ENCODE measurements at regions not wholly inside any gene's neighbourhood (a gene's known extent, or its start where the extent isn't known, plus 50 kb on each side); places are given as distances from the start of the nearest gene placed in this dataset.

DNA sequence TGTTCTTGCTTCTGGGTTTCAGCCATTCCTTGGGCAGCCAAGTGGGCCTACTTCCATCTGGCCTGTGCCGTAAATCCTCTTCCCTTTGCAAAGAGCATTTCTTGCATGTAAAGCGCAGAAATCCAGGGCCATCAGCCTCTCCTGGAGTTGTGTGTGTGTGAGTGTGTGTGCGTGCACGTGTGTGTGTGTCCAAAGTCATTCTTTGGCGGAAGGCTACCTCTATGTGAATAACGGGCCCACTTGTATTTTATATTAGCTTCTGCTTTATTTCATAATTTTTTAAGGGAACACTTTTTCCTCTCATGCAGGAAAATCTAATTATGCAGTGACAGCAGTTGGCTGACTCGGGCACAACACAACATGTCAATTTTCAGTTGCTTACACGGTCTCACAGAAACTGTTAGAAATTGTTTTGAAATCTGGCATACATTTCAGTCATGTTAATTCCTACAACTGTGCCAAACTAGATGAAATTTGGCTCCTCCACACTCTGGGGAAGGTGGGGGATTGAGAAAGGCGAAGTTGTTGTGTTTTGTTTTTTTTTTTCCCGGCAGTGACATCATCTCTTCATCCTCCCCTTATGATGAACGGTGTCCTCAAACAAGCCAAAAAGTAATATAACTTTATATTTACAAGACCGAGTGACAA, 223.7 kb upstream of the TSHZ2 start:
- Histone ChIP-seq H3K27ac (ENCODE audit: low read depth, low read length) (no peak overlapping the region), H3K79me2 (ENCODE audit: insufficient read depth, low read length) (no peaks in the 10 kb centered on the region), H3K9me3 (ENCODE audit: control insufficient read depth in 1 of 2, insufficient read depth in 1 of 2, low read depth in 1 of 2, low read length in 2 of 2) (peaks cover 0 to 17% of the 10 kb centered on the region in 2 experiments; a peak in 2 of 4 replicates), H3K4me2 (ENCODE audit: low read length) (no peak overlapping the region), H2AFZ (ENCODE audit: low read depth, low read length, poor library complexity, severe bottlenecking) (no peak overlapping the region), H3K27me3 (ENCODE audit: insufficient read depth, low read length) (no peaks in the 10 kb centered on the region), H3K4me3 (replicated peaks in 1 of 2; ENCODE audit: low read depth in 1 of 2, low read length in 2 of 2) (no peak overlapping the region), H3K9me2 (ENCODE audit: insufficient read depth) (no peaks in the 10 kb centered on the region), H3K36me3 (ENCODE audit: control insufficient read depth in 1 of 2, insufficient read depth in 2 of 2, low read length in 2 of 2) (no peaks in the 10 kb centered on the region), H3K9ac (ENCODE audit: low read length) (no peak overlapping the region), H3K4me1 (ENCODE audit: control insufficient read depth in 1 of 2, insufficient read depth in 2 of 2, low read length in 2 of 2) (no peaks in the 10 kb centered on the region), H4K20me1 (ENCODE audit: insufficient read depth) (no peaks in the 10 kb centered on the region)
- no peak for ATAC-seq
- DNase-seq (ENCODE audit: low read depth, low spot score), result no peak
- no TSS peak for BruUV-seq (replicated peaks)
- RAD21 ChIA-PET (ENCODE audit: low non-redundant PET in 1 of 2, low total read pairs in 2 of 2, uncharacterized antibody in 2 of 2, unreplicated experiment in 2 of 2), result no interaction called here
- POLR2A ChIA-PET, result no interaction called here
- intact Hi-C loops (cut with micrococcal nuclease), result no loop called here
- CTCF ChIA-PET, result no interaction called here
- TF ChIP-seq POLR2AphosphoS5 (IDR thresholded peaks at IDR 0.05; ENCODE audit: low read depth, low read length), result no peak
- TF ChIP-seq EZH2phosphoT487 (IDR thresholded peaks at IDR 0.05; ENCODE audit: borderline replicate concordance), result no peak
- TF ChIP-seq, protein P1, sequence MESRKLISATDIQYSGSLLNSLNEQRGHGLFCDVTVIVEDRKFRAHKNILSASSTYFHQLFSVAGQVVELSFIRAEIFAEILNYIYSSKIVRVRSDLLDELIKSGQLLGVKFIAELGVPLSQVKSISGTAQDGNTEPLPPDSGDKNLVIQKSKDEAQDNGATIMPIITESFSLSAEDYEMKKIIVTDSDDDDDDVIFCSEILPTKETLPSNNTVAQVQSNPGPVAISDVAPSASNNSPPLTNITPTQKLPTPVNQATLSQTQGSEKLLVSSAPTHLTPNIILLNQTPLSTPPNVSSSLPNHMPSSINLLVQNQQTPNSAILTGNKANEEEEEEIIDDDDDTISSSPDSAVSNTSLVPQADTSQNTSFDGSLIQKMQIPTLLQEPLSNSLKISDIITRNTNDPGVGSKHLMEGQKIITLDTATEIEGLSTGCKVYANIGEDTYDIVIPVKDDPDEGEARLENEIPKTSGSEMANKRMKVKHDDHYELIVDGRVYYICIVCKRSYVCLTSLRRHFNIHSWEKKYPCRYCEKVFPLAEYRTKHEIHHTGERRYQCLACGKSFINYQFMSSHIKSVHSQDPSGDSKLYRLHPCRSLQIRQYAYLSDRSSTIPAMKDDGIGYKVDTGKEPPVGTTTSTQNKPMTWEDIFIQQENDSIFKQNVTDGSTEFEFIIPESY (IDR thresholded peaks at IDR 0.05; ENCODE audit: extremely low read depth, insufficient replicate concordance, low read length), result no peak
- TF ChIP-seq EGR1 (IDR thresholded peaks at IDR 0.05; ENCODE audit: low read depth), result no peak
- no peak for TF ChIP-seq ZFX (IDR thresholded peaks at IDR 0.05)
- TF ChIP-seq, protein P2, sequence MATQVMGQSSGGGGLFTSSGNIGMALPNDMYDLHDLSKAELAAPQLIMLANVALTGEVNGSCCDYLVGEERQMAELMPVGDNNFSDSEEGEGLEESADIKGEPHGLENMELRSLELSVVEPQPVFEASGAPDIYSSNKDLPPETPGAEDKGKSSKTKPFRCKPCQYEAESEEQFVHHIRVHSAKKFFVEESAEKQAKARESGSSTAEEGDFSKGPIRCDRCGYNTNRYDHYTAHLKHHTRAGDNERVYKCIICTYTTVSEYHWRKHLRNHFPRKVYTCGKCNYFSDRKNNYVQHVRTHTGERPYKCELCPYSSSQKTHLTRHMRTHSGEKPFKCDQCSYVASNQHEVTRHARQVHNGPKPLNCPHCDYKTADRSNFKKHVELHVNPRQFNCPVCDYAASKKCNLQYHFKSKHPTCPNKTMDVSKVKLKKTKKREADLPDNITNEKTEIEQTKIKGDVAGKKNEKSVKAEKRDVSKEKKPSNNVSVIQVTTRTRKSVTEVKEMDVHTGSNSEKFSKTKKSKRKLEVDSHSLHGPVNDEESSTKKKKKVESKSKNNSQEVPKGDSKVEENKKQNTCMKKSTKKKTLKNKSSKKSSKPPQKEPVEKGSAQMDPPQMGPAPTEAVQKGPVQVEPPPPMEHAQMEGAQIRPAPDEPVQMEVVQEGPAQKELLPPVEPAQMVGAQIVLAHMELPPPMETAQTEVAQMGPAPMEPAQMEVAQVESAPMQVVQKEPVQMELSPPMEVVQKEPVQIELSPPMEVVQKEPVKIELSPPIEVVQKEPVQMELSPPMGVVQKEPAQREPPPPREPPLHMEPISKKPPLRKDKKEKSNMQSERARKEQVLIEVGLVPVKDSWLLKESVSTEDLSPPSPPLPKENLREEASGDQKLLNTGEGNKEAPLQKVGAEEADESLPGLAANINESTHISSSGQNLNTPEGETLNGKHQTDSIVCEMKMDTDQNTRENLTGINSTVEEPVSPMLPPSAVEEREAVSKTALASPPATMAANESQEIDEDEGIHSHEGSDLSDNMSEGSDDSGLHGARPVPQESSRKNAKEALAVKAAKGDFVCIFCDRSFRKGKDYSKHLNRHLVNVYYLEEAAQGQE (IDR thresholded peaks at IDR 0.05; ENCODE audit: low read depth), result no peak
- no peak for TF ChIP-seq CEBPB (IDR thresholded peaks at IDR 0.05; ENCODE audit: low read depth)
- no peak for TF ChIP-seq TCF7L2 (IDR thresholded peaks at IDR 0.05; ENCODE audit: borderline replicate concordance, extremely low read depth, insufficient read depth, insufficient read length)
- TF ChIP-seq SRF (IDR thresholded peaks at IDR 0.05; ENCODE audit: low read depth), result no peak
- no peak for TF ChIP-seq RAD21 (IDR thresholded peaks at IDR 0.05; ENCODE audit: low read depth)
- TF ChIP-seq, protein P3, sequence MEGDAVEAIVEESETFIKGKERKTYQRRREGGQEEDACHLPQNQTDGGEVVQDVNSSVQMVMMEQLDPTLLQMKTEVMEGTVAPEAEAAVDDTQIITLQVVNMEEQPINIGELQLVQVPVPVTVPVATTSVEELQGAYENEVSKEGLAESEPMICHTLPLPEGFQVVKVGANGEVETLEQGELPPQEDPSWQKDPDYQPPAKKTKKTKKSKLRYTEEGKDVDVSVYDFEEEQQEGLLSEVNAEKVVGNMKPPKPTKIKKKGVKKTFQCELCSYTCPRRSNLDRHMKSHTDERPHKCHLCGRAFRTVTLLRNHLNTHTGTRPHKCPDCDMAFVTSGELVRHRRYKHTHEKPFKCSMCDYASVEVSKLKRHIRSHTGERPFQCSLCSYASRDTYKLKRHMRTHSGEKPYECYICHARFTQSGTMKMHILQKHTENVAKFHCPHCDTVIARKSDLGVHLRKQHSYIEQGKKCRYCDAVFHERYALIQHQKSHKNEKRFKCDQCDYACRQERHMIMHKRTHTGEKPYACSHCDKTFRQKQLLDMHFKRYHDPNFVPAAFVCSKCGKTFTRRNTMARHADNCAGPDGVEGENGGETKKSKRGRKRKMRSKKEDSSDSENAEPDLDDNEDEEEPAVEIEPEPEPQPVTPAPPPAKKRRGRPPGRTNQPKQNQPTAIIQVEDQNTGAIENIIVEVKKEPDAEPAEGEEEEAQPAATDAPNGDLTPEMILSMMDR (IDR thresholded peaks at IDR 0.05 in 2 of 3, conservative IDR thresholded peaks at IDR 0.05 in 1 of 3; ENCODE audit: borderline replicate concordance in 1 of 3, insufficient read depth in 1 of 3, low read depth in 2 of 3, low read length in 2 of 3), result no peak

Measured in HCT116 (cell line).